GM23338 (cell line): ENCODE measurements at regions not wholly inside any gene's neighbourhood (a gene's known extent, or its start where the extent isn't known, plus 50 kb on each side); places are given as distances from the start of the nearest gene placed in this dataset.

ENCODE experiments used
- ATAC-seq: fragments of 200-7000 bp; cut with Tn5 transposase; 3 replicates; pipeline ENCODE4 v1.9.1; 2020
- DNase-seq: peaks from one replicate; pipeline ENCODE4 v3.0.0-alpha.2; 2015; ENCODE audit warnings: low spot score
- H2AFZ ChIP-seq: fragments of 200-600 bp; sonication (generic); 2 replicates; pipeline ENCODE4 v1.8.0; 2016; ENCODE audit warnings: antibody characterized with exemption, mild to moderate bottlenecking, moderate library complexity
- H3F3A ChIP-seq: fragments of 200-600 bp; sonication (generic); replicated peaks from 2 replicates; pipeline ENCODE4 v1.8.0; 2017; ENCODE audit warnings: antibody characterized with exemption, mixed run types, low read depth
- H3K27ac ChIP-seq: fragments of 200-600 bp; sonication (generic); 2 replicates; pipeline ENCODE4 v1.6.1; 2016; ENCODE audit warnings: low read depth
- H3K27me3 ChIP-seq: fragments of 200-600 bp; sonication (generic); 2 replicates; pipeline ENCODE4 v1.8.0; 2016; ENCODE audit warnings: mild to moderate bottlenecking, mixed run types, moderate library complexity; ENCODE audit not compliant: insufficient read depth
- H3K36me3 ChIP-seq: fragments of 200-600 bp; sonication (generic); 2 replicates; pipeline ENCODE4 v1.8.0; 2016; ENCODE audit warnings: mild to moderate bottlenecking; ENCODE audit not compliant: insufficient read depth
- H3K4me1 ChIP-seq: fragments of 200-600 bp; sonication (generic); 2 replicates; pipeline ENCODE4 v1.8.0; 2016; ENCODE audit warnings: mild to moderate bottlenecking, moderate library complexity; ENCODE audit not compliant: insufficient read depth
- H3K4me2 ChIP-seq: fragments of 200-600 bp; sonication (generic); 2 replicates; pipeline ENCODE4 v1.7.1; 2017; ENCODE audit warnings: mixed run types
- H3K4me3 ChIP-seq: fragments of 200-600 bp; sonication (generic); 2 replicates; pipeline ENCODE4 v1.6.1; 2016; ENCODE audit warnings: mixed run types
- H3K79me2 ChIP-seq: fragments of 200-600 bp; sonication (generic); replicated peaks from 2 replicates; pipeline ENCODE4 v1.8.0; 2017; ENCODE audit warnings: mild to moderate bottlenecking; ENCODE audit not compliant: insufficient read depth
- H3K9me2 ChIP-seq: fragments of 200-600 bp; sonication (generic); 2 replicates; pipeline ENCODE4 v1.8.0; 2017; ENCODE audit not compliant: insufficient read depth
- H4K20me1 ChIP-seq: fragments of 200-600 bp; sonication (generic); replicated peaks from 2 replicates; pipeline ENCODE4 v1.8.0; 2017; ENCODE audit warnings: mild to moderate bottlenecking; ENCODE audit not compliant: insufficient read depth
- H3K27ac Mint-ChIP-seq: 2 replicates; pipeline ENCODE4 v1.8.0; 2020; ENCODE audit warnings: inconsistent platforms, mild to moderate bottlenecking, moderate library complexity, mixed read lengths
- H3K27me3 Mint-ChIP-seq: 3 replicates; pipeline ENCODE4 v1.8.0; 2022; ENCODE audit warnings: low read depth, mild to moderate bottlenecking, moderate library complexity, mixed read lengths, inconsistent platforms; ENCODE audit not compliant: insufficient read depth, poor library complexity
- H3K36me3 Mint-ChIP-seq: 3 replicates; pipeline ENCODE4 v1.8.0; 2021; ENCODE audit warnings: low read depth, mild to moderate bottlenecking, inconsistent platforms, moderate library complexity, mixed read lengths
- H3K4me1 Mint-ChIP-seq: 3 replicates; pipeline ENCODE4 v1.8.0; 2020; ENCODE audit warnings: mild to moderate bottlenecking, inconsistent platforms, mixed read lengths
- H3K4me3 Mint-ChIP-seq: 3 replicates; pipeline ENCODE4 v1.8.0; 2021; ENCODE audit warnings: moderate library complexity, mild to moderate bottlenecking, inconsistent platforms, mixed read lengths
- H3K9me3 Mint-ChIP-seq: 3 replicates; pipeline ENCODE4 v1.8.0; 2020; ENCODE audit warnings: moderate library complexity, mild to moderate bottlenecking, inconsistent platforms, mixed read lengths
- CREB1 ChIP-seq: fragments of 250-450 bp; sonication (Bioruptor Pico); IDR thresholded peaks from 2 replicates; pipeline ENCODE4 v1.5.0; 2020; ENCODE audit warnings: low read depth, mild to moderate bottlenecking, moderate library complexity
- EZH2 ChIP-seq: fragments of 200-600 bp; sonication (generic); IDR thresholded peaks from one replicate; pipeline ENCODE4 v1.8.0; 2017; ENCODE audit warnings: antibody characterized with exemption, mild to moderate bottlenecking, low read depth; ENCODE audit not compliant: unreplicated experiment
- EZH2phosphoT487 ChIP-seq: fragments of 200-600 bp; sonication (generic); IDR thresholded peaks from one replicate; pipeline ENCODE4 v1.8.1; 2018; ENCODE audit warnings: antibody characterized with exemption; ENCODE audit not compliant: unreplicated experiment
- NANOG ChIP-seq: IDR thresholded peaks from 2 replicates; pipeline ENCODE4 v1.6.1; 2016; ENCODE audit warnings: antibody characterized with exemption, borderline replicate concordance
- STAT1 ChIP-seq: IDR thresholded peaks from one replicate; pipeline ENCODE4 v1.6.1; 2016; ENCODE audit warnings: antibody characterized with exemption; ENCODE audit not compliant: unreplicated experiment
- TF ChIP-seq, protein P1 (sequence below): fragments of 250-450 bp; sonication (Bioruptor Pico); IDR thresholded peaks from 2 replicates; pipeline ENCODE4 v1.5.0; 2020; ENCODE audit warnings: mild to moderate bottlenecking, moderate library complexity
- TF ChIP-seq, protein P2 (sequence below): IDR thresholded peaks from one replicate; pipeline ENCODE4 v1.6.1; 2018; ENCODE audit warnings: antibody characterized with exemption; ENCODE audit not compliant: unreplicated experiment
- TF ChIP-seq, protein P3 (sequence below), 2 experiments: fragments of 200-600 bp in 1 of 2; sonication (generic) in 1 of 2; conservative IDR thresholded peaks; 2 replicates each; pipeline versions ENCODE4 v1.5.1 to v1.6.1; 2016 to 2017; ENCODE audit warnings: antibody characterized with exemption in 2 of 2, low read depth in 2 of 2, mild to moderate bottlenecking in 2 of 2, moderate library complexity in 1 of 2

DNA sequence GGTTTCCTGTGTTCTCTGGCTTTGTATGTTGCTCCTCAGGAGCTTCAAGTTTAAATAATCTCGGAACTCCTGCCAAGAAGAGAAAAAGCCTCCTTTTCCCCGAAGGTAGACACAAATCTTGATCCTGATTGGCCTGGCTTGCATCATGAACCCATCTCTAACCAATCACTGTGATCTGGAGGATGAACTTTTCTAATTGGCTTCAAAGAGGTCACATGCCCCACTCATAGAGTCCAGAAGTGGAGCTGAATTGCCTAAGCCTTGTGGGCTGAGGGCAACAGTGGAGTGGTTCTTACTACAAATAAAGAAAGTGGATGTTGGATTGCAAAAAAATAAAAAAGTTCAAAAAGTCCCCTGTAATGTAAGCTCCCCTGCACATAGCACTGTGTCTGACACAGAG is 245.9 kb downstream of the MID1IP1 start:
- Histone ChIP-seq H2AFZ (no peak overlapping the region), H3K4me3 (no peak overlapping the region), H3K4me1 (no peaks in the 10 kb centered on the region), H3K79me2 (no peaks in the 10 kb centered on the region), H3K4me2 (no peak overlapping the region), H3K27me3 (no peaks in the 10 kb centered on the region), H4K20me1 (no peaks in the 10 kb centered on the region), H3F3A (no peaks in the 10 kb centered on the region), H3K36me3 (no peaks in the 10 kb centered on the region), H3K9me2 (no peaks in the 10 kb centered on the region), H3K27ac (no peak overlapping the region)
- TF ChIP-seq EZH2 = no peak
- TF ChIP-seq, protein P1, sequence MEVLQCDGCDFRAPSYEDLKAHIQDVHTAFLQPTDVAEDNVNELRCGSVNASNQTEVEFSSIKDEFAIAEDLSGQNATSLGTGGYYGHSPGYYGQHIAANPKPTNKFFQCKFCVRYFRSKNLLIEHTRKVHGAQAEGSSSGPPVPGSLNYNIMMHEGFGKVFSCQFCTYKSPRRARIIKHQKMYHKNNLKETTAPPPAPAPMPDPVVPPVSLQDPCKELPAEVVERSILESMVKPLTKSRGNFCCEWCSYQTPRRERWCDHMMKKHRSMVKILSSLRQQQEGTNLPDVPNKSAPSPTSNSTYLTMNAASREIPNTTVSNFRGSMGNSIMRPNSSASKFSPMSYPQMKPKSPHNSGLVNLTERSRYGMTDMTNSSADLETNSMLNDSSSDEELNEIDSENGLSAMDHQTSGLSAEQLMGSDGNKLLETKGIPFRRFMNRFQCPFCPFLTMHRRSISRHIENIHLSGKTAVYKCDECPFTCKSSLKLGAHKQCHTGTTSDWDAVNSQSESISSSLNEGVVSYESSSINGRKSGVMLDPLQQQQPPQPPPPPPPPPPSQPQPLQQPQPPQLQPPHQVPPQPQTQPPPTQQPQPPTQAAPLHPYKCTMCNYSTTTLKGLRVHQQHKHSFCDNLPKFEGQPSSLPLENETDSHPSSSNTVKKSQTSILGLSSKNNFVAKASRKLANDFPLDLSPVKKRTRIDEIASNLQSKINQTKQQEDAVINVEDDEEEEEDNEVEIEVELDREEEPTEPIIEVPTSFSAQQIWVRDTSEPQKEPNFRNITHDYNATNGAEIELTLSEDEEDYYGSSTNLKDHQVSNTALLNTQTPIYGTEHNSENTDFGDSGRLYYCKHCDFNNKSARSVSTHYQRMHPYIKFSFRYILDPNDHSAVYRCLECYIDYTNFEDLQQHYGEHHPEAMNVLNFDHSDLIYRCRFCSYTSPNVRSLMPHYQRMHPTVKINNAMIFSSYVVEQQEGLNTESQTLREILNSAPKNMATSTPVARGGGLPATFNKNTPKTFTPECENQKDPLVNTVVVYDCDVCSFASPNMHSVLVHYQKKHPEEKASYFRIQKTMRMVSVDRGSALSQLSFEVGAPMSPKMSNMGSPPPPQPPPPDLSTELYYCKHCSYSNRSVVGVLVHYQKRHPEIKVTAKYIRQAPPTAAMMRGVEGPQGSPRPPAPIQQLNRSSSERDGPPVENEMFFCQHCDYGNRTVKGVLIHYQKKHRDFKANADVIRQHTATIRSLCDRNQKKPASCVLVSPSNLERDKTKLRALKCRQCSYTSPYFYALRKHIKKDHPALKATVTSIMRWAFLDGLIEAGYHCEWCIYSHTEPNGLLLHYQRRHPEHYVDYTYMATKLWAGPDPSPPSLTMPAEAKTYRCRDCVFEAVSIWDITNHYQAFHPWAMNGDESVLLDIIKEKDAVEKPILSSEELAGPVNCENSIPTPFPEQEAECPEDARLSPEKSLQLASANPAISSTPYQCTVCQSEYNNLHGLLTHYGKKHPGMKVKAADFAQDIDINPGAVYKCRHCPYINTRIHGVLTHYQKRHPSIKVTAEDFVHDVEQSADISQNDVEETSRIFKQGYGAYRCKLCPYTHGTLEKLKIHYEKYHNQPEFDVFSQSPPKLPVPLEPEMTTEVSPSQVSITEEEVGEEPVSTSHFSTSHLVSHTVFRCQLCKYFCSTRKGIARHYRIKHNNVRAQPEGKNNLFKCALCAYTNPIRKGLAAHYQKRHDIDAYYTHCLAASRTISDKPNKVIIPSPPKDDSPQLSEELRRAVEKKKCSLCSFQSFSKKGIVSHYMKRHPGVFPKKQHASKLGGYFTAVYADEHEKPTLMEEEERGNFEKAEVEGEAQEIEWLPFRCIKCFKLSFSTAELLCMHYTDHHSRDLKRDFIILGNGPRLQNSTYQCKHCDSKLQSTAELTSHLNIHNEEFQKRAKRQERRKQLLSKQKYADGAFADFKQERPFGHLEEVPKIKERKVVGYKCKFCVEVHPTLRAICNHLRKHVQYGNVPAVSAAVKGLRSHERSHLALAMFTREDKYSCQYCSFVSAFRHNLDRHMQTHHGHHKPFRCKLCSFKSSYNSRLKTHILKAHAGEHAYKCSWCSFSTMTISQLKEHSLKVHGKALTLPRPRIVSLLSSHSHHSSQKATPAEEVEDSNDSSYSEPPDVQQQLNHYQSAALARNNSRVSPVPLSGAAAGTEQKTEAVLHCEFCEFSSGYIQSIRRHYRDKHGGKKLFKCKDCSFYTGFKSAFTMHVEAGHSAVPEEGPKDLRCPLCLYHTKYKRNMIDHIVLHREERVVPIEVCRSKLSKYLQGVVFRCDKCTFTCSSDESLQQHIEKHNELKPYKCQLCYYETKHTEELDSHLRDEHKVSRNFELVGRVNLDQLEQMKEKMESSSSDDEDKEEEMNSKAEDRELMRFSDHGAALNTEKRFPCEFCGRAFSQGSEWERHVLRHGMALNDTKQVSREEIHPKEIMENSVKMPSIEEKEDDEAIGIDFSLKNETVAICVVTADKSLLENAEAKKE (CRISPR knock-in tag) = no peak
- no peak for TF ChIP-seq STAT1
- TF ChIP-seq CREB1 = no peak
- TF ChIP-seq, protein P2, sequence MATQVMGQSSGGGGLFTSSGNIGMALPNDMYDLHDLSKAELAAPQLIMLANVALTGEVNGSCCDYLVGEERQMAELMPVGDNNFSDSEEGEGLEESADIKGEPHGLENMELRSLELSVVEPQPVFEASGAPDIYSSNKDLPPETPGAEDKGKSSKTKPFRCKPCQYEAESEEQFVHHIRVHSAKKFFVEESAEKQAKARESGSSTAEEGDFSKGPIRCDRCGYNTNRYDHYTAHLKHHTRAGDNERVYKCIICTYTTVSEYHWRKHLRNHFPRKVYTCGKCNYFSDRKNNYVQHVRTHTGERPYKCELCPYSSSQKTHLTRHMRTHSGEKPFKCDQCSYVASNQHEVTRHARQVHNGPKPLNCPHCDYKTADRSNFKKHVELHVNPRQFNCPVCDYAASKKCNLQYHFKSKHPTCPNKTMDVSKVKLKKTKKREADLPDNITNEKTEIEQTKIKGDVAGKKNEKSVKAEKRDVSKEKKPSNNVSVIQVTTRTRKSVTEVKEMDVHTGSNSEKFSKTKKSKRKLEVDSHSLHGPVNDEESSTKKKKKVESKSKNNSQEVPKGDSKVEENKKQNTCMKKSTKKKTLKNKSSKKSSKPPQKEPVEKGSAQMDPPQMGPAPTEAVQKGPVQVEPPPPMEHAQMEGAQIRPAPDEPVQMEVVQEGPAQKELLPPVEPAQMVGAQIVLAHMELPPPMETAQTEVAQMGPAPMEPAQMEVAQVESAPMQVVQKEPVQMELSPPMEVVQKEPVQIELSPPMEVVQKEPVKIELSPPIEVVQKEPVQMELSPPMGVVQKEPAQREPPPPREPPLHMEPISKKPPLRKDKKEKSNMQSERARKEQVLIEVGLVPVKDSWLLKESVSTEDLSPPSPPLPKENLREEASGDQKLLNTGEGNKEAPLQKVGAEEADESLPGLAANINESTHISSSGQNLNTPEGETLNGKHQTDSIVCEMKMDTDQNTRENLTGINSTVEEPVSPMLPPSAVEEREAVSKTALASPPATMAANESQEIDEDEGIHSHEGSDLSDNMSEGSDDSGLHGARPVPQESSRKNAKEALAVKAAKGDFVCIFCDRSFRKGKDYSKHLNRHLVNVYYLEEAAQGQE = no peak
- TF ChIP-seq, protein P3, sequence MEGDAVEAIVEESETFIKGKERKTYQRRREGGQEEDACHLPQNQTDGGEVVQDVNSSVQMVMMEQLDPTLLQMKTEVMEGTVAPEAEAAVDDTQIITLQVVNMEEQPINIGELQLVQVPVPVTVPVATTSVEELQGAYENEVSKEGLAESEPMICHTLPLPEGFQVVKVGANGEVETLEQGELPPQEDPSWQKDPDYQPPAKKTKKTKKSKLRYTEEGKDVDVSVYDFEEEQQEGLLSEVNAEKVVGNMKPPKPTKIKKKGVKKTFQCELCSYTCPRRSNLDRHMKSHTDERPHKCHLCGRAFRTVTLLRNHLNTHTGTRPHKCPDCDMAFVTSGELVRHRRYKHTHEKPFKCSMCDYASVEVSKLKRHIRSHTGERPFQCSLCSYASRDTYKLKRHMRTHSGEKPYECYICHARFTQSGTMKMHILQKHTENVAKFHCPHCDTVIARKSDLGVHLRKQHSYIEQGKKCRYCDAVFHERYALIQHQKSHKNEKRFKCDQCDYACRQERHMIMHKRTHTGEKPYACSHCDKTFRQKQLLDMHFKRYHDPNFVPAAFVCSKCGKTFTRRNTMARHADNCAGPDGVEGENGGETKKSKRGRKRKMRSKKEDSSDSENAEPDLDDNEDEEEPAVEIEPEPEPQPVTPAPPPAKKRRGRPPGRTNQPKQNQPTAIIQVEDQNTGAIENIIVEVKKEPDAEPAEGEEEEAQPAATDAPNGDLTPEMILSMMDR (conservative IDR thresholded peaks at IDR 0.05; ENCODE audit: low read depth in 2 of 2) = no peak
- TF ChIP-seq EZH2phosphoT487 = no peak
- TF ChIP-seq NANOG = no peak
- H3K4me3 Mint-ChIP-seq = no peak overlapping the region
- H3K9me3 Mint-ChIP-seq = 0 out of 3 replicates have a peak, but pooled peaks cover 2% of the 10 kb centered on the region
- H3K27ac Mint-ChIP-seq = no peak overlapping the region
- H3K27me3 Mint-ChIP-seq = peaks cover 1% of the 10 kb centered on the region
- H3K4me1 Mint-ChIP-seq = no peaks in the 10 kb centered on the region
- H3K36me3 Mint-ChIP-seq = no peaks in the 10 kb centered on the region
- DNase-seq (no peak), ATAC-seq (no peak)
